Keratinocyte (primary cell): ENCODE measurements at regions not wholly inside any gene's neighbourhood (a gene's known extent, or its start where the extent isn't known, plus 50 kb on each side); places are given as distances from the start of the nearest gene placed in this dataset.

ENCODE experiments used
- EZH2 ChIP-seq: IDR thresholded peaks from one replicate; pipeline ENCODE4 v1.6.1; 2012; ENCODE audit warnings: inconsistent platforms, mild to moderate bottlenecking, low read length, moderate library complexity
- TF ChIP-seq, protein P1 (sequence below), 3 experiments: IDR thresholded peaks in 1 of 3; conservative IDR thresholded peaks in 1 of 3; optimal IDR thresholded peaks in 1 of 3; 2 replicates in 2 of 3; 3 replicates in 1 of 3; pipeline versions ENCODE3 to v1.5.1; 2011; ENCODE audit warnings: low read length in 3 of 3, mild to moderate bottlenecking in 3 of 3, moderate library complexity in 2 of 3, control low read depth in 1 of 3, inconsistent platforms in 1 of 3; ENCODE audit not compliant: insufficient read depth in 2 of 3; ENCODE audit errors: extremely low read depth in 1 of 3

DNA sequence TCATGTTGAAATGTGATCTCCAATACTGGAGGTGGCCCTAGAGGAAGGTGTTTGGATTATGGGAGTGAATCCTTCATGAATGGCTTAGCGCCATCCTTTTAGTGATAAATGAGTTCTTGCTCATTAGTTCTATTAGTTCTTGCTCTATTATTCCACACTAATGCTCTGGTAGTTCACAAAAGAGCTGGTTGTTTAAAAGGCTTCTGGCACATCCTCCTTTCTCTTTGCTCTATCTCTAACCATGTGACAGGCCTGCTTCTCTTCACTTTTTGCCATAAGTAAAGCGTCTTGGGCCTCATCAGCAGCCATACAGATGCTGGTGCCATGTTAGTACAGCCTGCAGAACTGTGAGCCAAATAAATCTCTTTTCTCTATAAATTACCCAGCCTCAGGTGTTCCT, 469.9 kb downstream of the GUCY1A2 start:
- TF ChIP-seq, protein P1, sequence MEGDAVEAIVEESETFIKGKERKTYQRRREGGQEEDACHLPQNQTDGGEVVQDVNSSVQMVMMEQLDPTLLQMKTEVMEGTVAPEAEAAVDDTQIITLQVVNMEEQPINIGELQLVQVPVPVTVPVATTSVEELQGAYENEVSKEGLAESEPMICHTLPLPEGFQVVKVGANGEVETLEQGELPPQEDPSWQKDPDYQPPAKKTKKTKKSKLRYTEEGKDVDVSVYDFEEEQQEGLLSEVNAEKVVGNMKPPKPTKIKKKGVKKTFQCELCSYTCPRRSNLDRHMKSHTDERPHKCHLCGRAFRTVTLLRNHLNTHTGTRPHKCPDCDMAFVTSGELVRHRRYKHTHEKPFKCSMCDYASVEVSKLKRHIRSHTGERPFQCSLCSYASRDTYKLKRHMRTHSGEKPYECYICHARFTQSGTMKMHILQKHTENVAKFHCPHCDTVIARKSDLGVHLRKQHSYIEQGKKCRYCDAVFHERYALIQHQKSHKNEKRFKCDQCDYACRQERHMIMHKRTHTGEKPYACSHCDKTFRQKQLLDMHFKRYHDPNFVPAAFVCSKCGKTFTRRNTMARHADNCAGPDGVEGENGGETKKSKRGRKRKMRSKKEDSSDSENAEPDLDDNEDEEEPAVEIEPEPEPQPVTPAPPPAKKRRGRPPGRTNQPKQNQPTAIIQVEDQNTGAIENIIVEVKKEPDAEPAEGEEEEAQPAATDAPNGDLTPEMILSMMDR (optimal IDR thresholded peaks at IDR 0.05 in 1 of 3, IDR thresholded peaks at IDR 0.05 in 1 of 3, conservative IDR thresholded peaks at IDR 0.05 in 1 of 3; ENCODE audit: extremely low read depth in 1 of 3, insufficient read depth in 2 of 3, low read length in 3 of 3), result no peak
- no peak for TF ChIP-seq EZH2
